Stomach (tissue), 4 donors: ENCODE measurements at regions not wholly inside any gene's neighbourhood (a gene's known extent, or its start where the extent isn't known, plus 50 kb on each side); places are given as distances from the start of the nearest gene placed in this dataset.

Experiments
- CTCF ChIP-seq, 7 experiments: fragments of 450-650 bp in 4 of 7; fragments of 200-600 bp in 3 of 7; sonication (generic) in 3 of 7; IDR thresholded peaks; one replicate each; pipeline ENCODE4 v1.5.1; 2016 to 2019; ENCODE audit warnings: antibody characterized with exemption in 7 of 7, control low read depth in 2 of 7, mild to moderate bottlenecking in 1 of 7
- POLR2A ChIP-seq, 4 donors: fragments of 450-650 bp; IDR thresholded peaks; one replicate each; pipeline ENCODE4 v1.6.1; 2016; ENCODE audit warnings: antibody characterized with exemption in 4 of 4, control low read depth in 2 of 4, mild to moderate bottlenecking in 1 of 4, moderate library complexity in 1 of 4
- POLR2AphosphoS5 ChIP-seq, 3 donors: sonication (generic); formaldehyde crosslinking; IDR thresholded peaks; one replicate each; pipeline ENCODE4 v1.6.1; 2016; ENCODE audit warnings: antibody characterized with exemption in 3 of 3

GRCh38 chr3:101081446-101081845 lies 88.2 kb upstream of the ABI3BP start:
- TF ChIP-seq CTCF (IDR thresholded peaks at IDR 0.05) (no peak), POLR2AphosphoS5 (IDR thresholded peaks at IDR 0.05) (no peak), POLR2A (IDR thresholded peaks at IDR 0.05) (no peak)
